AG04450 (cell line): ENCODE measurements at regions not wholly inside any gene's neighbourhood (a gene's known extent, or its start where the extent isn't known, plus 50 kb on each side); places are given as distances from the start of the nearest gene placed in this dataset.
"Not testable (repeated sequence)": the region's sequence is repeated elsewhere in the genome, so short reads cannot be mapped to it uniquely, and the experiment has no call there.

Experiments used
- CTCF ChIA-PET: fragments of 300-600, 350-600 bp; formaldehyde crosslinking; extraction: SDS; loops from one replicate; lab custom pipeline; 2022; ENCODE audit warnings: antibody characterized with exemption, inconsistent platforms; lab: Charles Lee
- POLR2A ChIA-PET: fragments of 350-600 bp; formaldehyde crosslinking; extraction: SDS; loops from one replicate; lab custom pipeline; 2021; ENCODE audit warnings: antibody characterized with exemption, inconsistent platforms; lab: Yijun Ruan, JAX
- DNase-seq: peaks from one replicate; pipeline ENCODE4 v3.0.0-alpha.2; 2011; ENCODE audit warnings: low read depth, low spot score
- H3K27ac ChIP-seq: one replicate; pipeline ENCODE4 v1.5.1; 2012; ENCODE audit warnings: low read depth, low read length, control low read depth
- H3K27me3 ChIP-seq: one replicate; pipeline ENCODE4 v1.6.0; 2012; ENCODE audit warnings: low read length; ENCODE audit not compliant: control insufficient read depth, insufficient read depth
- H3K4me3 ChIP-seq: 2 replicates; pipeline ENCODE4 v1.5.1; 2011; ENCODE audit warnings: mild to moderate bottlenecking, low read depth, low read length, control low read depth
- H3K9me3 ChIP-seq: 2 replicates; pipeline ENCODE4 v1.5.1; 2012; ENCODE audit warnings: low read length; ENCODE audit not compliant: control insufficient read depth, insufficient read depth
- CTCF ChIP-seq: IDR thresholded peaks from 2 replicates; pipeline ENCODE4 v1.5.1; 2011; ENCODE audit warnings: low read depth, low read length, control low read depth, inconsistent platforms

- no peak overlapping the region for H3K4me3 ChIP-seq
- CTCF ChIA-PET, result no interaction called here
- no peak for TF ChIP-seq CTCF
These were observed 1411.1 kb downstream of the BRD1 start for GRCh38 chr22:48416396-48417224.

GRCh38 chr22:48415520-48415919 is 1412.2 kb downstream of the BRD1 start:
- ChIA-PET CTCF (no interaction called here), POLR2A (no interaction called here)
- no peak for TF ChIP-seq CTCF
- Histone ChIP-seq H3K27me3 (no peaks in the 10 kb centered on the region), H3K9me3 (peaks cover 63% of the 10 kb centered on the region), H3K27ac (no peak overlapping the region), H3K4me3 (no peak overlapping the region)
- DNase-seq, result no peak

More at GRCh38 chr22:48416396-48417224, 1411.1 kb downstream of the BRD1 start:
- POLR2A ChIA-PET, result no interaction called here
- DNase-seq, result no peak
- no peaks in the 10 kb centered on the region for H3K27me3 ChIP-seq
- H3K9me3 ChIP-seq, result peaks cover 64% of the 10 kb centered on the region
- no peak overlapping the region for H3K27ac ChIP-seq

- CTCF ChIA-PET, result no interaction called here
- no peak for TF ChIP-seq CTCF
- H3K27ac ChIP-seq, result no peak overlapping the region
- H3K4me3 ChIP-seq, result no peak overlapping the region
- H3K9me3 ChIP-seq, result peaks cover 57% of the 10 kb centered on the region
- H3K27me3 ChIP-seq, result no peaks in the 10 kb centered on the region
- POLR2A ChIA-PET, result no interaction called here
- DNase-seq, result no peak
These were observed 1413.0 kb downstream of the BRD1 start for GRCh38 chr22:48414651-48415050.

- H3K27ac ChIP-seq, POLR2A ChIA-PET, CTCF ChIA-PET, H3K27me3 ChIP-seq, H3K4me3 ChIP-seq, DNase-seq: not testable (repeated sequence)
- H3K9me3 ChIP-seq, result peaks cover 44% of the 10 kb centered on the region
These were observed 1414.7 kb downstream of the BRD1 start for GRCh38 chr22:48412931-48413330.

GRCh38 chr22:48410536-48410935 is 1417.1 kb downstream of the BRD1 start:
- no peaks in the 10 kb centered on the region for H3K27me3 ChIP-seq
- H3K4me3 ChIP-seq, result no peak overlapping the region
- ChIA-PET POLR2A (no interaction called here), CTCF (no interaction called here)
- peaks cover 30% of the 10 kb centered on the region for H3K9me3 ChIP-seq
- DNase-seq, result no peak
- no peak for TF ChIP-seq CTCF
- H3K27ac ChIP-seq, result no peak overlapping the region
